H9 (cell line): ENCODE measurements at regions not wholly inside any gene's neighbourhood (a gene's known extent, or its start where the extent isn't known, plus 50 kb on each side); places are given as distances from the start of the nearest gene placed in this dataset.

Experiments used
- DNase-seq: peaks from one replicate; pipeline ENCODE4 v3.0.0-alpha.2; 2017
- H2AFZ ChIP-seq: one replicate; pipeline ENCODE4 v1.6.1; 2013; ENCODE audit warnings: mild to moderate bottlenecking, low read length, control low read depth, moderate library complexity
- H2AK5ac ChIP-seq: 2 replicates; pipeline ENCODE4 v1.6.1; 2013; ENCODE audit warnings: low read length, control low read depth, mixed read lengths; ENCODE audit not compliant: insufficient read length
- H2BK120ac ChIP-seq: one replicate; pipeline ENCODE4 v1.6.1; 2013; ENCODE audit warnings: low read depth, mild to moderate bottlenecking, low read length, control low read depth, inconsistent platforms; ENCODE audit not compliant: poor library complexity, severe bottlenecking
- H2BK12ac ChIP-seq: 2 replicates; pipeline ENCODE4 v1.6.1; 2013; ENCODE audit warnings: low read length, control low read depth, mixed read lengths, low read depth; ENCODE audit not compliant: insufficient read length
- H2BK15ac ChIP-seq: 2 replicates; pipeline ENCODE4 v1.6.1; 2013; ENCODE audit warnings: low read depth, low read length, control low read depth
- H2BK20ac ChIP-seq: one replicate; pipeline ENCODE4 v1.6.1; 2013; ENCODE audit warnings: low read depth, mild to moderate bottlenecking, low read length, control low read depth, inconsistent platforms; ENCODE audit not compliant: poor library complexity, severe bottlenecking
- H2BK5ac ChIP-seq: 2 replicates; pipeline ENCODE4 v1.6.1; 2013; ENCODE audit warnings: low read length, control low read depth, mixed read lengths; ENCODE audit not compliant: insufficient read length
- H3K14ac ChIP-seq: 2 replicates; pipeline ENCODE4 v1.6.1; 2013; ENCODE audit warnings: low read length, control low read depth; ENCODE audit not compliant: insufficient read depth
- H3K18ac ChIP-seq: 2 replicates; pipeline ENCODE4 v1.6.1; 2013; ENCODE audit warnings: low read depth, mild to moderate bottlenecking, mixed read lengths, low read length, control low read depth; ENCODE audit not compliant: insufficient read length
- H3K23ac ChIP-seq: 2 replicates; pipeline ENCODE4 v1.6.1; 2013; ENCODE audit warnings: low read length, control low read depth, mixed read lengths, low read depth; ENCODE audit not compliant: insufficient read length
- H3K23me2 ChIP-seq: 2 replicates; pipeline ENCODE4 v1.6.1; 2013; ENCODE audit warnings: low read depth, mild to moderate bottlenecking, mixed read lengths, low read length, control low read depth; ENCODE audit not compliant: insufficient read length, poor library complexity, severe bottlenecking
- H3K27ac ChIP-seq: 2 replicates; pipeline ENCODE4 v1.5.1; 2013; ENCODE audit warnings: low read length, control low read depth, mixed read lengths, low read depth; ENCODE audit not compliant: insufficient read length
- H3K27me3 ChIP-seq: 2 replicates; pipeline ENCODE4 v1.6.1; 2013; ENCODE audit warnings: low read length, control low read depth, inconsistent platforms; ENCODE audit not compliant: insufficient read depth
- H3K4ac ChIP-seq: 2 replicates; pipeline ENCODE4 v1.6.1; 2013; ENCODE audit warnings: low read depth, mild to moderate bottlenecking, control low read depth, inconsistent platforms, low read length, moderate library complexity
- H3K4me1 ChIP-seq: 2 replicates; pipeline ENCODE4 v1.6.1; 2013; ENCODE audit warnings: low read length, control low read depth, inconsistent platforms; ENCODE audit not compliant: insufficient read depth
- H3K4me2 ChIP-seq: 2 replicates; pipeline ENCODE4 v1.6.1; 2013; ENCODE audit warnings: low read length, control low read depth, mixed read lengths; ENCODE audit not compliant: insufficient read length, insufficient read depth
- H3K56ac ChIP-seq: 2 replicates; pipeline ENCODE4 v1.6.1; 2013; ENCODE audit warnings: low read depth, mild to moderate bottlenecking, mixed read lengths, low read length, control low read depth; ENCODE audit not compliant: insufficient read length
- H3K79me1 ChIP-seq: 2 replicates; pipeline ENCODE4 v1.6.1; 2013; ENCODE audit warnings: low read depth, mild to moderate bottlenecking, moderate library complexity, low read length, control low read depth, inconsistent platforms; ENCODE audit not compliant: insufficient read depth, poor library complexity, severe bottlenecking
- H3K79me2 ChIP-seq: 2 replicates; pipeline ENCODE4 v1.6.1; 2013; ENCODE audit warnings: low read length, control low read depth, inconsistent platforms; ENCODE audit not compliant: insufficient read depth
- H3K9ac ChIP-seq: 2 replicates; pipeline ENCODE4 v1.6.1; 2013; ENCODE audit warnings: low read length, control low read depth, mixed read lengths; ENCODE audit not compliant: insufficient read length; ENCODE audit errors: extremely low read depth
- H3K9me3 ChIP-seq: one replicate; pipeline ENCODE4 v1.6.1; 2013; ENCODE audit warnings: low read depth, low read length, inconsistent platforms; ENCODE audit not compliant: control insufficient read depth
- H3T11ph ChIP-seq: one replicate; pipeline ENCODE4 v1.6.1; 2013; ENCODE audit warnings: mild to moderate bottlenecking, low read length, control low read depth, inconsistent platforms
- H4K20me1 ChIP-seq: one replicate; pipeline ENCODE4 v1.6.1; 2013; ENCODE audit not compliant: control insufficient read depth, insufficient read length, insufficient read depth
- H4K5ac ChIP-seq: 2 replicates; pipeline ENCODE4 v1.6.1; 2013; ENCODE audit warnings: low read depth, mild to moderate bottlenecking, mixed read lengths, low read length, control low read depth; ENCODE audit not compliant: insufficient read length
- H4K8ac ChIP-seq: replicated peaks from 2 replicates; pipeline ENCODE4 v1.6.1; 2013; ENCODE audit warnings: low read length, control low read depth, mixed read lengths, low read depth; ENCODE audit not compliant: insufficient read length
- H4K91ac ChIP-seq: 2 replicates; pipeline ENCODE4 v1.6.1; 2013; ENCODE audit warnings: low read depth, mild to moderate bottlenecking, moderate library complexity, mixed read lengths, low read length, control low read depth; ENCODE audit not compliant: insufficient read length
- H3K27ac Mint-ChIP-seq, 3 experiments: 2 replicates in 2 of 3; 3 replicates in 1 of 3; pipeline ENCODE4 v1.8.0; 2020 to 2021; ENCODE audit warnings: mixed read lengths in 3 of 3, mild to moderate bottlenecking in 1 of 3, moderate library complexity in 1 of 3
- H3K27me3 Mint-ChIP-seq: 2 replicates; pipeline ENCODE4 v1.8.0; 2021; ENCODE audit warnings: low read depth, mild to moderate bottlenecking, moderate library complexity, mixed read lengths
- H3K36me3 Mint-ChIP-seq, 3 experiments: 2 replicates in 2 of 3; 3 replicates in 1 of 3; pipeline ENCODE4 v1.8.0; 2020 to 2021; ENCODE audit warnings: low read depth in 3 of 3, mixed read lengths in 3 of 3; ENCODE audit not compliant: insufficient read depth in 1 of 3
- H3K4me1 Mint-ChIP-seq, 2 experiments: 2 replicates each; pipeline ENCODE4 v1.8.0; 2020; ENCODE audit warnings: mixed read lengths in 2 of 2
- H3K4me3 Mint-ChIP-seq, 2 experiments: 2 replicates in 1 of 2; 3 replicates in 1 of 2; pipeline ENCODE4 v1.8.0; 2020 to 2021; ENCODE audit warnings: mild to moderate bottlenecking in 2 of 2, mixed read lengths in 2 of 2, moderate library complexity in 1 of 2
- H3K9me3 Mint-ChIP-seq, 2 experiments: 2 replicates in 1 of 2; 3 replicates in 1 of 2; pipeline ENCODE4 v1.8.0; 2020; ENCODE audit warnings: mild to moderate bottlenecking in 2 of 2, mixed read lengths in 2 of 2, moderate library complexity in 1 of 2
- CTCF ChIP-seq: fragments of 200-600 bp; sonication (generic); conservative IDR thresholded peaks from 3 replicates; pipeline ENCODE4 v1.8.0; 2021; ENCODE audit warnings: antibody characterized with exemption, mild to moderate bottlenecking
- WGBS: extraction: QIAGEN DNeasy Blood & Tissue Kit; methylation state at CpG from one replicate; pipeline ENCODE4 v1.1.7; 2013; ENCODE audit warnings: missing lambda C conversion rate, low lambda C conversion rate, mixed read lengths; ENCODE audit not compliant: insufficient read length; ENCODE audit errors: extremely low coverage; 5-methylcytosine and 5-hydroxymethylcytosine counted together

DNA sequence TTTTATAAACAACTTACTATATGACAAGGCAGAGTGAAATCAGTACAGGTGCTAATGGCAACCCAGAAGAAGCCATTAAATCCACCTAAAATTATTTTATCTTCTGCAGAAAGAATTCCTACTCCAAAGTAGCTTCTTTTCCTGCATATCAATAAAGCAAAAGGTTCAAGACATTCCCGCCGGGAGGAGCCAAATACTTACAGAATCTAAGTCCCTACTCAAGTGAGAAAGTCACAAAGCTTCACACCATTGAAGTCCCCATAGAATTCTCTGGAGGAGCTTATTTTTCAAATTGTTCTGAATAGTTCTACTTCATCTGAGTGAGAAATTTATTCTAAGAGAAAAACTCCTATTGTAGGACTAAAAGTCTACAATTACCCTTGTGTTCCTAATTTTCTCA lies 233.7 kb upstream of the HNRNPA3 start:
- Histone ChIP-seq H2AFZ (no peak overlapping the region), H4K20me1 (no peaks in the 10 kb centered on the region), H3K27ac (no peak overlapping the region), H3K79me2 (no peaks in the 10 kb centered on the region), H2BK5ac (no peak overlapping the region), H3K9me3 (no peaks in the 10 kb centered on the region), H3T11ph (no peak overlapping the region), H4K8ac (no peak overlapping the region), H3K56ac (no peak overlapping the region), H2BK12ac (no peak overlapping the region), H3K9ac (no peak overlapping the region), H3K18ac (no peak overlapping the region), H3K23me2 (no peaks in the 10 kb centered on the region), H2BK20ac (no peak overlapping the region), H3K4me2 (no peak overlapping the region), H3K4me1 (no peaks in the 10 kb centered on the region), H3K4ac (no peak overlapping the region), H2AK5ac (no peak overlapping the region), H2BK15ac (no peak overlapping the region), H3K23ac (no peak overlapping the region), H3K27me3 (no peaks in the 10 kb centered on the region), H3K79me1 (no peaks in the 10 kb centered on the region), H3K14ac (no peak overlapping the region), H2BK120ac (no peak overlapping the region), H4K91ac (no peak overlapping the region), H4K5ac (no peak overlapping the region)
- Mint-ChIP-seq H3K4me1 (no peaks in the 10 kb centered on the region), H3K9me3 (no peaks in the 10 kb centered on the region), H3K4me3 (no peak overlapping the region), H3K27ac (no peak overlapping the region), H3K27me3 (no peaks in the 10 kb centered on the region), H3K36me3 (no peaks in the 10 kb centered on the region)
- no peak for DNase-seq
- whole genome bisulfite sequencing = no CpG with 5 or more reads among the region's 2 CpGs
- no peak for TF ChIP-seq CTCF
